ENCODE measurements at regions not wholly inside any gene's neighbourhood (a gene's known extent, or its start where the extent isn't known, plus 50 kb on each side); places are given as distances from the start of the nearest gene placed in this dataset.

DNA sequence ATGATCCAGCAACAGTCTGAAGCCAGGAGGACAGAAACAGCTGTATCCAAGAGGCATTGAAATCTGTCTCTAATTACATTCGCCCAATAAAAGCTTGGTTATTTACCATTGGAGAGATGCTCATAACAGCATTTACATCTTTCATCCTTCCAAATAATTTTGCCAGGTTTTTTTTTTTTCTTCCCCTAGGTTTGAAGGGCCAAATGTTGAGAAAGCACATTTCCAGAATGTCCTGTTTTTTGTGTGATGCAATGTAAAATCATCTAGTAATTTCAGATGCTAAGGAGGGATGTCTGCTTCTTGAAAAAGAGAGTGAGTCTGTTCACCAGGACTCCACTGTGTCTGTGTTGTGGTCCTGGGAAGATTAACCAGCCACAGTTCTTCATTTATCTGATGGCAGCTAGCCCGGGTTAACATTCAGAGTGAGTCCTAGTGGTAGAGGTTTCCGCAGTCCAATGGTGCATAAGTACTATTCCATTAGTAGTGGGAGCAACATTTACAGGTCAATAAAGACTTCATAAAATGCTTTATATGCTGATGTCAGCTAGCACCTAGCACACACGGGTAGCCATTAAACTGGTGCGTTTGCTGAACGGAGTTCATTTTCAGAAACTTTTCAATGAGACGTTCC is 406.8 kb downstream of the STIM2 start:
- DNase-seq (ENCODE audit: low spot score) = no peak

DNA sequence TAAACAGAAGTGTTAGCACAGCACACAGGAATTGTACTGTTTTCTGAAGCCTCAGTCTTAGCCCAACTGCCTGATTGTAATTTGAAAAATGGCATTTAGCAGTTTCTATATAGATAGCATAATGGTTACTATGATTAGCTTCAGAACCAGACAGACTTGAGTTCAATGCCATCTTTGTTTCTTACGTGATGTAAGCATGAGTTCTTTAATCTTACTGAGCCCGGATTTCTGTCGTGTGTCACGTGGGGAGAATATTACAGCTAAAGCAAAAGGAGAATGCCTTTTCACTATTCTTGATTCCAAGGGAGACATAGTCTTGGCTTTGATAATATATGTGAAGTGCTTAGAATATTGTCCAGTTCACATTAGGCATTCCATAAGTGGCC is 407.3 kb downstream of the STIM2 start:
- DNase-seq (ENCODE audit: low spot score) = no peak

DNA sequence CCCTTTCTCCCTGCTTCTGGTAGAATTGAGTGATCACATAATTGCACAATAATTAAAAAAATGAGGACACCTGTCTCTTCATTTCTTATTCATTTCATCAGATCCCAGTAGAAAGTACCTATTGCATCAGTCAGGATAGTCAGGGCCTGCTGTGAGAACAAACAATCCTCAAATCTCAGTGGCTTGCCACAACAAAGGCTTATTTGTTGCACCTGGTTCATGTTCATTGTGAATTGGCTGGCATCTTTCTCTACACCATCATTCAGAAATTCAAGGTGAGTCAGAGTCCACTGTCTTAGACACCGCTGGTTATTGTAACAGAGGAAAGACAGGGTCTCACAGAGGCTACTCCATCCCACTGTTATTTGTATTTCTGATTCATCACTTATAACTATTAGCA is 409.8 kb downstream of the STIM2 start:
- DNase-seq (ENCODE audit: low spot score) = no peak

DNA sequence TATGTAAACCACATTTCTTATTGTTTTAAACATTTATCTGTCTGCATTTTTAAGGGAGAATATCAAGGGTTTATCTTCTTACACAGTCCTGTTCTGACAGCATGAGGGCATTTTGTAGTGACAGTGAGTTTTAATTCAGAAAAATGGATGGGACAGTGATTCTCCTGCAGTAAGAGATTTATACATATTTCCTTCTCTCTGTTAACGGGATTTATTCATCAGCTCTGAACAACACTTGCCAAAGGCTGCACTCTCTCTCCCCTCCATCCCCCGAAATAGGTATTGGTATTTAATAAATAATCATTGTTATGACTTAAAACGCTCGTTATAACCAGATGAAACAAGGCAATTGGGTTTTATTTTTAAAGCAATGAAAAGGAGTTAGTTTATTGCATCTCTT is 410.9 kb downstream of the STIM2 start:
- DNase-seq (ENCODE audit: low spot score) = no peak

DNA sequence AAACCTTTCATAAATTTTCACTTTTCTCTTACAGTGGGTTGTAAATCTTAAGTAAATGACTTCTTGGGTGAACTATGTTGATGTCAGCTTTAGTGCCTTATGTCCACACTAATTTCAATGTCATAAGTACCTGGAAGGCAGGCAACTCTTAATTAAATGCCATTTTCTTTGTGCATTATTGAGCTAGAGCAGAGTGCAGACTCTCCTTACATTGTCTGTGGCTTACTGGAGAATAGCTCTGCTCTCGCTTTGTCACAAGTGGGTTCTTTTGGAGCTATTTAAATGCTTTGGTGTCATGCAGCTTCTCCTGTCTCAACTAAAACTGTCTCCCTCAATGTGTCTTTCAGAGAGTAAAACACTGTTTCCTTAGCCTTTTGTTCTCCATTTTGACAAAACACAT is 411.6 kb downstream of the STIM2 start:
- DNase-seq (ENCODE audit: low spot score) = no peak

DNA sequence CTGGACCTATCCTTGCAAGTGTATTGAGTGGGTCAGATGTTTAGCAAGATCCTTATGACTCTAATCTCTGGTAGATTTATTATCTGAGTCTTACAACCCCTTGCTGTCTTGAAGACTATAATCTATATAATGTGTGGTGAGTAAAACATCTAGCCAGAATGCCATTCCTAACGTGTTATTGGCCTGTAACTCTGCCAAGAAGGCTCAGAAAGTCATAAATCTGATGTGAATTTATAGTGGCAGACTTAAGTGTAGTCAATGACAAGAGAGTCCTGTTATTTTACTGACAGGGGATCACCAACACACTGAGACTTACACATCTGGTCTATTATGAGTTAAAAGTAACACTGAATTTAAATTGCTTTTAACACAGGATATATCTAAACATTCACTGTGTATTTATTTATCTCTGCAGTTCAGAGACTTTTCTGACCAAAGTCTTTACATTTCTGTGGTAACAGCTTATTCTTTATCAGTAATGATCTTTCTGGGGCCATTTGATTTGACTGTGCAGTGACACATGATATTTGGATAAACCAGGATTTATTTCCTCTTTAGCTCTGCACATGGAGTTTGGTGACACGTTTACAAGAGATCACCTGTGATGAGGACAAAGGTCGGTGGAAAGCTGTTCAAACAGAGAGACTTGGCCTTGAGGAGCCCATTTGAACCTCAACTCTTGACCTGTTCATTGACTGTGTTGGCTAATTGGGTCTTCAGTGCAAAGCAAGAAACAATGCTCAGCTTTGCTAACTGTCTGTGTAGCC is 415.8 kb downstream of the STIM2 start:
- no peak for DNase-seq (ENCODE audit: low spot score)

DNA sequence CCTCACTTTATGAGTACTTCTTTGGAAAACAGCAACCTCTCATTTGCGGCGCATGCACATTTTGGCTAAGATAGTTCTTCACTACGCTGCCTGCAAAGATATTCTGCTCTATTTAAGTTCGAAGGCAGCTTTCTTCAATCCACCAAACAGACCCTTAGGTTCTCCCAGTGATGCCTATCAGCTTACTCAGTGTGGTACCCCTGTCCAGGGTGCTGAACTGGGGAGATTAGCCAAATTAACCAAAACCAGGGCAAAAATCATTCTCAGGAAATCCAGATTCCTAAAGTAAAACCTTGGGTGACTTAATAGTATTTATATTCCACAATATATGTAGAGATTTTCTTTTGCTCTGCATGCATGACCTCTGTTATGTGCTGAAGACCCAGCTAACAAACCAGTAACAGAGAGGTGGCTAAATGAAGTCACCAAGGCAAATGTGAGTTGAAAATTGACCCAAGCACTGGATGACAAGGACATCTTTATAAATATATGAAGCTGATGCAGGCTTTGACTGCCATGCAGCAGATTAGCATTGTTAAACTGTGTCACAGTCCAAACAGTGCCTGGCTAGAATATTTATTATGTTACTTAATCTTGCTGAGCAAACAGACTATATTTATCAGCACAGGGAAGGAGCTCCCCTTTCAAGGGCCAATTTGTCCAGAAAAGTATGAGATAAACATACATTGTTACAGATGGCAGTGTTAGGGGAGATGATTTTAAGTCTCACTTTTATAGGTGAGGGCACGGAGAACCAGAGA is 418.2 kb downstream of the STIM2 start:
- no peak for DNase-seq (ENCODE audit: low spot score)

DNA sequence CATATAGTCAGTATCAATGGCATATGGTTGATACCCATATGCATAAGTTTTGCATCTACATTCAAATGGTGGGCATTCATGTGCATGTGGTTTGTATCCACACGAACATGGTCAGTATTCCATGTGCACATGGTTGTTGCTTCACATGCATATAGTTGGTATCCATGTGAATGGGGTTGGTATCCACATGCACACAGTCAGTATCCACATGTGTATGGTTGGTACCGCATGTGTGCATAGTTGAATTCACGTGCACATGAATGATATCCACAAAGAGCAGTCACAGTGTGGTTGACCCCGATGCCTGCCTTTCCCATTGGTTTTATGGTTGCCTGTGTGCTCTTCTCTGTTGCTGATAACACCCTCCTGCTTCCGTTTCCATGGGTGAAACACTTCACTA is 427.9 kb downstream of the STIM2 start:
- DNase-seq (ENCODE audit: low spot score) = no peak

DNA sequence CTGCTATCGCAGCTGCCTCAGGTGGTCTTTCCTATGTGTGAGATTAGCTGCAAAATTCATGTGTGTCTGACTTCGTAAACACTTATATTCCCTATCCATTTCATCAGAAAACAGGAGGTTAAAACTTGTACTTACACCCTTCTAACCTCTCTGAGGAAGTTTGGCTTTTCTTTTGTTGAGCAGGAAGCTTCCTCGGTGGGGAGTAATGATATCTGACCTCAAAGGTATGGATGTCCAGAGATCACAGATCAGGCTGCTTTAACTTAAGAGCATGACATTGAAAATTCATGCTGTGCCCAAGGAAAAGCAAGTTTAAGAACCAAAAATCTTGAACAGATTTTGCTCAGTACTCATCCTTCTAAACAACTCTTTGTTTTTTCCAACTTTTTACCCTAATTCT is 429.1 kb downstream of the STIM2 start:
- DNase-seq (ENCODE audit: low spot score) = no peak

DNA sequence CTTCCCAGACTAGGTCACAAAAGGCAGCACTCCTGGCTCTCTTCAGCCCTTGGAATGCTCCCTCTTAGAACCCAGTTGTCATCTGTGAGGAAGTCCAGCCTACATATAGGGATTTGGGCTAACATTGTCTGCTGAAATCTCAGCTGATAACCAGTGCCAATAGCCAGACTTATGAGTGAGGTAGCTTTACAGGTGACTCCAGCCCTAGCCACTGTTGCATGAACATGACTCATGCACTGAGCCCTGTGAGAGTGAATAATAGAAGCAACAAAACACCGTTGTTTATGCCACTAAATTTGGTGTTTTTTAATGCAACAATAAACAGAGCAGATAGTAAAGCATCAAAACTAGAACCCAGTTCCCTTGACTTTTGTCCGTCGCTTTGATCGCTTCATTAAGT is 433.2 kb downstream of the STIM2 start:
- no peak for DNase-seq (ENCODE audit: low spot score)

DNA sequence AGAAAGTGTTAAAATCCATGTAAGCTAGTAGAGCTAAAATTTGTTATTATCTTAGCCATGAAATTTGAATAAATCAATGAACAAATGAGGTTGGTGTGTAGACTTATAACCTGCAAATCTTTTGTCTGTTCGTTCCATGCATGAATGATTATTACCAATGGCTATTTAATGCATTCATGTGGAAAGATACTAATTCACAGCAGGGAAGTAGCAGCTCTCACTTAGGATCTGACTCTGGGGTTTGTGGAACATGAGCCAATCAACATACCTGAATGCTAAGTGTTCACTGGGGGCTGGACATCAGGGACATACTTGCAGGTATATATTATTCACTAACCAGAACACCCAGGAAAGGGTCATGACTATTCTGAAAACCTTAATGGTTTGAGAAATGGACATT is 444.1 kb downstream of the STIM2 start:
- no peak for DNase-seq (ENCODE audit: low spot score)

DNA sequence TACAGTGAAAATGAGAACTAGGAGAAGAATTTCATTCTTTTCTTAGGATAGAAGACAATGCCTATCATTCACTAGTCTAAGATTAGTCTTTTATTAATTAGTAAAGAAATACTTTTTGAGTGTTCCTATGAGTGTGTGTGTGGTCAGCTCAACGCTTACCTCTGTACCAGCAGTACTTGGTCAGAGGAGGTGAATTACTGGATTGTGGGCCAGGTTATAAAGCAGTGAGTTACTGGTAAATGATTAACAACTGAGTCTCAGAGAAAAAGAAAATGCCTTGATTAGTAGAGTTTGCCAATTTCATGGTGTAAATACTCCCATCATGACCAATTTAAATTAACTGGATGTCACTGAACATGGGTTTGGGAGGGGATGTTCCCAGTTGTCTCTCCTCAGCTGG is 444.6 kb downstream of the STIM2 start:
- no peak for DNase-seq (ENCODE audit: low spot score)

DNA sequence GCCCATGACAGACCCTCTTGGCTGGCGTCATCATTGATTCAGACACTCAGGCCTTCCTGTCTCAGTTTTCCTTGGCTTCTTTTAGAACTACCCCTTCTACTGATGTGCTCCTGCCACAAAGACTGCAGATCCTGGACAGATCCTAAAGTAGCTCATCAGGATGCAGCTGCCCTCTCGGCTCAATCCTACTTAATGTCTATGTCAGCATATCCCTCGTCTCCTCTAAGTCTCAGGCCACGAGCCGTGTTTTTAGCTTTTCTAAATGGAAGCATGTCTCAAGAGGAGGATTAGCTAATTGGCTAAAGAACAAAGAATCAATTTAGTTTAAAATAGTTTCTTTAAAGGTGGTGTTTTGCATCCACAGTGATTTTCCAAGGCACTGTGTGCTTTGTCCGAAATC is 447.7 kb downstream of the STIM2 start:
- DNase-seq (ENCODE audit: low spot score) = no peak

DNA sequence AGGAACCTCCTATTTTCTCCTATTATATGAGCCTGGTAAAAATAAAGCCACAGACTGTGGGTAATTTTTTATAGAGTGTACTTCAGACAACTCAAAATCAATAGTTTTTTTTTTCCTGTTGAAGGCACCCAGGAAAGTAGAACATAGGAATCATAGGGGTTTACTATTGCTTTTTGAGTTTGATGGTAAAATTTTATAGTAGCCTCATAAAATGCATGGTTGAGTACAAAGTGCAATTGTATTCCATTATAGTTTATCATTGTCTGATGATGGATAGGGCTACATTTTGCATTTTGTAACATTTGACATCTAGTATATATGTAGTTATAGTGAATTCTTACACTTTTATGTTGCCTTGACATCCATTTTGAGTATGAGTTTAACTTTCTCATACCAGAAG is 455.0 kb downstream of the STIM2 start:
- no peak for DNase-seq (ENCODE audit: low spot score)

DNA sequence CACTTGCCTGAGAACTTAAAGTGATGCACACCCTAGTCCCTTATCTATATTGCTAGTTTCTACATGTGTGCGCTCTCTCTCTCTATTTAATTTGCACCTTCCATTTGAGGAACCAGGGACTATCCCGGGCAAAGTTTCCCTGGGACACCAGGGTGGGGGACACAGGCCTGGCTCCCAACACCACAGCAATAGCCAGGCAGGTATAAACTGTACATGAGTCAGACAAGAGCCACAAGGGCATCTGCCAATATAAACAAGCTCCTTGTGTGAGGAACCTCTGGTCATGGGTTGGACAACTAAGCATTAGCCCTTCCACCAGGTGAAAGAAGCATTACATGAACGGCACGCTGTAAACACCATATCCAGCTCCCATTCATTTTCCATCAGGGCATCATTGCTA is 455.5 kb downstream of the STIM2 start:
- DNase-seq (ENCODE audit: low spot score) = no peak

DNA sequence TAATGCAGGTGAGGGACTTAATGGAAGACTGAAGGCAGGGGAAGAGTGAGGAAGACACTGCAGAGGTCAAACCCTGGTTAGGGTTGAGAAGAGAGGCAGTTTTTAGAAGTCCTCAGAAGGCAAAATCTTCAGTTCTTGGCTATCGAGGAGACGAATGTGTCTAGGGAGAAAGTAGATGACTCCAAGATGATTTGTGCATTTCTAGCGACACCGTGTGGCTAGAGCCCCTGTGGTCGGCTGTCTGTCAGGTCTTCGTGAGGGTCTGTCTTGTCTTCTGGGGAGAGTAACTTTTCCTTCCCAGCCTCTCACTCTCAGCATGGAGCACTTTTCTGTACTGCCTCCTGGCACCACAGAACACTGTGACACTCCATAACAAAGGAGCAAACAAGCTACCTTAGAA is 458.1 kb downstream of the STIM2 start:
- peak; percentile 27 for DNase-seq (ENCODE audit: low spot score)

DNA sequence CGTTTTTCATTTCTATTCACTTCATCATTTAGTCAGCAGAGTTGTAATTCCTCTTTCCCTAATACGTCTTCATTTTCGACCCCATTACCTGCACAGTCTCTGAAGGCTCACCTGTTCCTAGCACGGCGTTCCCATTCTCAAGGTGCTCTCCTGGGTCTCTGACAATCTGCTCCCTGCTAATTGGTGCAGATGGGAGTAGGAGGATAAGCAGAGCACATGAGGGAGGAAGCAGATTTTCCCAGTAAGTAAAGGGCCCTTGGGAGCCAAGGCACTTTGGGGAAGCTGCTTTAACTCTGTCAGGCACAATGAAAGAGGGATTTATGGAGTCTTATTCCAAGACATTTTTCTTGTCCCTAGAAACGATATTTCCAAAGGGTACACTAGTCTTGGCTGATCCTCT is 466.4 kb downstream of the STIM2 start:
- DNase-seq (ENCODE audit: low spot score) = no peak

DNA sequence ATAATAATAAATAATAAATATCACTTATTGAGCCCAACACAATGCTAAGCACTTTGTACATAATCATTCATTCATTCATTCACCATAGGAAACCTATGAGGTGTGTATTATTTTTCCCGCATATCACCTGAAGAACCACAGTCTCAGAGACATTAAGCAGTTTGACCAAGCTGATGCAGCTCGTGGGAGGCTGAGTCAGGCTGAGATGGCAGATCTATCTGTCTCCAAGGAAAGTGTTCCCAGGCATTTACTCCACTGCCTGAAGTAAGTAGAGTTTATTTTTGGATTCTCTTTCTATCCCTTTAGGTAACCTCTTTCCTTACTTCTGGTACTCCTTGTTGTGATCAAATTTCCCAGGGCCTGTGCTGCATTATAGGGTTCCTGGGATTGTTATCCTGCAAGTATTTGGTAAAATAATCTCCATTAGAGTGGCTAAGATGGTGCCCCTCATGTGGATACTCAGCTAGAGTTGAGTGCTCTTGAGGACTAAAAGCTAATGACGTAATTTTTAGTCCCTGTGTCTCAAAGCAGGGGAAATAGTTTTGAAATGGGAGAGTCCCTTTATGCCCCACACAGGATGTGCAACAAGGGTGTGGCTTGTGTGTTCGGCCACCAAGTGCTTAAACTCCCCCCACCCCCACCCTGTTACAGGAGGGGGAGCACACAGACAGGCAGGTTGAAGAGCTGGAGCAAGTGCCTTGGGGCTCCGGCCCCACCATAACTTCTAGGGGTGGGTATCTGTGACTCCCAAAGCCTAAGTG is 467.0 kb downstream of the STIM2 start:
- no peak for DNase-seq (ENCODE audit: low spot score)

DNA sequence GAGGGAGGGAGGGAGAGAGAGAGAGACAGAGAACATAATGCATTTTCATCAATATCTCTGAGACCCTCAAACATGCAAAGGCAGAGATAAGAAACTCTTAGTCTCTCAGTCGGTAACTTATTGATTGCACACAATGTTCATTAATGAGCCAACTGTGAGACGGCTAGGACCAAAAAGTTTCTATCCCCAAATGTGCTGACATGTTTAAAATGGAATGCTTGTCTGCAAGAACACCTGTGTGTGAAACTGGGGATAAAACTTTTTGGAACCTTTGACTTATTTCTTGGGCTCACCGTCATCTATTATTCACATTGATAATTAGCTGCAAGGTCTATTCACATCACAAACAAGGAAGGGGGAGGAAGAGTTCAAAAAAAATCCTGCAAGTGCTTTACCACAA is 477.9 kb downstream of the STIM2 start:
- DNase-seq (ENCODE audit: low spot score) = no peak

DNA sequence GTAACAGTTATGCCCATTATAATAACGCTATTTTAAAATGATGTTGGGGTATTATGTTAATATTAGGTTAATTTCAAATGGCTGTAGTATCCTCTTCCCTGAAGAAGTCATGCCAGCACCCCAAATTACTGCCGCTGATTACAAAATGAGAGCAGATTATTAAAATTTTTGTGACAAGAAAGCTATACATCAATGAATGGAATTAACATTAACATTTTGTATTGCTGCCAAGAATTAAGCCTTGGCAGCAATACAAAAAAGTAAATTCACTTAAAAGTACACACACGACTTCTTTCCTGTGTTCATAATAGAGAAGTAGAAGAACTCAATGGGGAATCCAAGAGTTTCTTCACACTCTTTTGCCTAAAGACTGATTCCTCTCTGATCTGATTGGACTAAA is 482.8 kb downstream of the STIM2 start:
- DNase-seq (ENCODE audit: low spot score) = no peak

DNA sequence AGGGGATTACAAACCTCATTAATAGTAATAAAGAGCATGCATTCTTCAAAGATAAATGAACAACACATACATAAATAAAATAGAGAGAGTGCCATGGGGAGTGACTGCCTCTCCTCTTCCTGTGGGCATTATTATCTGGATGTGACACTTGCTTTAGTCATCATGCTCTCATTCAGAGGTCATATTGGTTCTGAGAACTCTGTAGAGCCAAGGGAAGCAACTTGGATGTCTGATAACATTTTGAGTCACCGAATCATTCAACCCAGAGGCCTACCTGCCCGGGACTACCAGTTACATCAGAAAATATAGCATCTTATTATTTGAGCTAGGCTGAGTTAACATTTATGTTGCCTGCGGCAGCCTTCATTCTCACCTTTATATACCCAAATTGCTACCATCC is 489.5 kb downstream of the STIM2 start:
- DNase-seq (ENCODE audit: low spot score) = no peak

DNA sequence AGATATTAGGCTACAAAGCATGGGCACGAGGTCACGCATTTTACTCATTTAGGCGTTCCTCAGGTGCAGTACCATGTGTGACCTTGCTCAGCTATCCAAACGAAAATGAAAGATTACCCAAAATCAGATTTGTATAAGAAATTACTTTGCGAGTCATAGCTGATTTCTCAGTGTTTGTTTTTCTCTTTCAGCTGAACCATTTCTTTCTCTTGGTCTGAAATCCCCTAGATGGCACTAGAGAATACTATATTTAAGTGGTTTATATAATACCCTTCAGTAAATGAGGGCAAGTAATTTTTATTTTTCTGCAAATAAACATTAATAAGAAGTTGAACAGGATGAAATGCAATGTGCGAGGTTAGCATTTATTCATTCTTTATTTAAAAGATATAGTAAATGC is 496.6 kb downstream of the STIM2 start:
- DNase-seq (ENCODE audit: low spot score) = no peak

Data from SK-N-DZ (cell line).